H9 (cell line): ENCODE measurements at regions not wholly inside any gene's neighbourhood (a gene's known extent, or its start where the extent isn't known, plus 50 kb on each side); places are given as distances from the start of the nearest gene placed in this dataset.

Source experiments
- DNase-seq: peaks from one replicate; pipeline ENCODE4 v3.0.0-alpha.2; 2017
- H2AFZ ChIP-seq: one replicate; pipeline ENCODE4 v1.6.1; 2013; ENCODE audit warnings: mild to moderate bottlenecking, low read length, control low read depth, moderate library complexity
- H2AK5ac ChIP-seq: 2 replicates; pipeline ENCODE4 v1.6.1; 2013; ENCODE audit warnings: low read length, control low read depth, mixed read lengths; ENCODE audit not compliant: insufficient read length
- H2BK120ac ChIP-seq: one replicate; pipeline ENCODE4 v1.6.1; 2013; ENCODE audit warnings: low read depth, mild to moderate bottlenecking, low read length, control low read depth, inconsistent platforms; ENCODE audit not compliant: poor library complexity, severe bottlenecking
- H2BK12ac ChIP-seq: 2 replicates; pipeline ENCODE4 v1.6.1; 2013; ENCODE audit warnings: low read length, control low read depth, mixed read lengths, low read depth; ENCODE audit not compliant: insufficient read length
- H2BK15ac ChIP-seq: 2 replicates; pipeline ENCODE4 v1.6.1; 2013; ENCODE audit warnings: low read depth, low read length, control low read depth
- H2BK20ac ChIP-seq: one replicate; pipeline ENCODE4 v1.6.1; 2013; ENCODE audit warnings: low read depth, mild to moderate bottlenecking, low read length, control low read depth, inconsistent platforms; ENCODE audit not compliant: poor library complexity, severe bottlenecking
- H2BK5ac ChIP-seq: 2 replicates; pipeline ENCODE4 v1.6.1; 2013; ENCODE audit warnings: low read length, control low read depth, mixed read lengths; ENCODE audit not compliant: insufficient read length
- H3K14ac ChIP-seq: 2 replicates; pipeline ENCODE4 v1.6.1; 2013; ENCODE audit warnings: low read length, control low read depth; ENCODE audit not compliant: insufficient read depth
- H3K18ac ChIP-seq: 2 replicates; pipeline ENCODE4 v1.6.1; 2013; ENCODE audit warnings: low read depth, mild to moderate bottlenecking, mixed read lengths, low read length, control low read depth; ENCODE audit not compliant: insufficient read length
- H3K23ac ChIP-seq: 2 replicates; pipeline ENCODE4 v1.6.1; 2013; ENCODE audit warnings: low read length, control low read depth, mixed read lengths, low read depth; ENCODE audit not compliant: insufficient read length
- H3K23me2 ChIP-seq: 2 replicates; pipeline ENCODE4 v1.6.1; 2013; ENCODE audit warnings: low read depth, mild to moderate bottlenecking, mixed read lengths, low read length, control low read depth; ENCODE audit not compliant: insufficient read length, poor library complexity, severe bottlenecking
- H3K27ac ChIP-seq: 2 replicates; pipeline ENCODE4 v1.5.1; 2013; ENCODE audit warnings: low read length, control low read depth, mixed read lengths, low read depth; ENCODE audit not compliant: insufficient read length
- H3K27me3 ChIP-seq: 2 replicates; pipeline ENCODE4 v1.6.1; 2013; ENCODE audit warnings: low read length, control low read depth, inconsistent platforms; ENCODE audit not compliant: insufficient read depth
- H3K4ac ChIP-seq: 2 replicates; pipeline ENCODE4 v1.6.1; 2013; ENCODE audit warnings: low read depth, mild to moderate bottlenecking, control low read depth, inconsistent platforms, low read length, moderate library complexity
- H3K4me1 ChIP-seq: 2 replicates; pipeline ENCODE4 v1.6.1; 2013; ENCODE audit warnings: low read length, control low read depth, inconsistent platforms; ENCODE audit not compliant: insufficient read depth
- H3K4me2 ChIP-seq: 2 replicates; pipeline ENCODE4 v1.6.1; 2013; ENCODE audit warnings: low read length, control low read depth, mixed read lengths; ENCODE audit not compliant: insufficient read length, insufficient read depth
- H3K56ac ChIP-seq: 2 replicates; pipeline ENCODE4 v1.6.1; 2013; ENCODE audit warnings: low read depth, mild to moderate bottlenecking, mixed read lengths, low read length, control low read depth; ENCODE audit not compliant: insufficient read length
- H3K79me1 ChIP-seq: 2 replicates; pipeline ENCODE4 v1.6.1; 2013; ENCODE audit warnings: low read depth, mild to moderate bottlenecking, moderate library complexity, low read length, control low read depth, inconsistent platforms; ENCODE audit not compliant: insufficient read depth, poor library complexity, severe bottlenecking
- H3K79me2 ChIP-seq: 2 replicates; pipeline ENCODE4 v1.6.1; 2013; ENCODE audit warnings: low read length, control low read depth, inconsistent platforms; ENCODE audit not compliant: insufficient read depth
- H3K9ac ChIP-seq: 2 replicates; pipeline ENCODE4 v1.6.1; 2013; ENCODE audit warnings: low read length, control low read depth, mixed read lengths; ENCODE audit not compliant: insufficient read length; ENCODE audit errors: extremely low read depth
- H3K9me3 ChIP-seq: one replicate; pipeline ENCODE4 v1.6.1; 2013; ENCODE audit warnings: low read depth, low read length, inconsistent platforms; ENCODE audit not compliant: control insufficient read depth
- H3T11ph ChIP-seq: one replicate; pipeline ENCODE4 v1.6.1; 2013; ENCODE audit warnings: mild to moderate bottlenecking, low read length, control low read depth, inconsistent platforms
- H4K20me1 ChIP-seq: one replicate; pipeline ENCODE4 v1.6.1; 2013; ENCODE audit not compliant: control insufficient read depth, insufficient read length, insufficient read depth
- H4K5ac ChIP-seq: 2 replicates; pipeline ENCODE4 v1.6.1; 2013; ENCODE audit warnings: low read depth, mild to moderate bottlenecking, mixed read lengths, low read length, control low read depth; ENCODE audit not compliant: insufficient read length
- H4K8ac ChIP-seq: replicated peaks from 2 replicates; pipeline ENCODE4 v1.6.1; 2013; ENCODE audit warnings: low read length, control low read depth, mixed read lengths, low read depth; ENCODE audit not compliant: insufficient read length
- H4K91ac ChIP-seq: 2 replicates; pipeline ENCODE4 v1.6.1; 2013; ENCODE audit warnings: low read depth, mild to moderate bottlenecking, moderate library complexity, mixed read lengths, low read length, control low read depth; ENCODE audit not compliant: insufficient read length
- H3K27ac Mint-ChIP-seq, 3 experiments: 2 replicates in 2 of 3; 3 replicates in 1 of 3; pipeline ENCODE4 v1.8.0; 2020 to 2021; ENCODE audit warnings: mixed read lengths in 3 of 3, mild to moderate bottlenecking in 1 of 3, moderate library complexity in 1 of 3
- H3K27me3 Mint-ChIP-seq: 2 replicates; pipeline ENCODE4 v1.8.0; 2021; ENCODE audit warnings: low read depth, mild to moderate bottlenecking, moderate library complexity, mixed read lengths
- H3K36me3 Mint-ChIP-seq, 3 experiments: 2 replicates in 2 of 3; 3 replicates in 1 of 3; pipeline ENCODE4 v1.8.0; 2020 to 2021; ENCODE audit warnings: low read depth in 3 of 3, mixed read lengths in 3 of 3; ENCODE audit not compliant: insufficient read depth in 1 of 3
- H3K4me1 Mint-ChIP-seq, 2 experiments: 2 replicates each; pipeline ENCODE4 v1.8.0; 2020; ENCODE audit warnings: mixed read lengths in 2 of 2
- H3K4me3 Mint-ChIP-seq, 2 experiments: 2 replicates in 1 of 2; 3 replicates in 1 of 2; pipeline ENCODE4 v1.8.0; 2020 to 2021; ENCODE audit warnings: mild to moderate bottlenecking in 2 of 2, mixed read lengths in 2 of 2, moderate library complexity in 1 of 2
- H3K9me3 Mint-ChIP-seq, 2 experiments: 2 replicates in 1 of 2; 3 replicates in 1 of 2; pipeline ENCODE4 v1.8.0; 2020; ENCODE audit warnings: mild to moderate bottlenecking in 2 of 2, mixed read lengths in 2 of 2, moderate library complexity in 1 of 2
- CTCF ChIP-seq: fragments of 200-600 bp; sonication (generic); conservative IDR thresholded peaks from 3 replicates; pipeline ENCODE4 v1.8.0; 2021; ENCODE audit warnings: antibody characterized with exemption, mild to moderate bottlenecking
- WGBS: extraction: QIAGEN DNeasy Blood & Tissue Kit; methylation state at CpG from one replicate; pipeline ENCODE4 v1.1.7; 2013; ENCODE audit warnings: missing lambda C conversion rate, low lambda C conversion rate, mixed read lengths; ENCODE audit not compliant: insufficient read length; ENCODE audit errors: extremely low coverage; 5-methylcytosine and 5-hydroxymethylcytosine counted together

- no peak overlapping the region for H3K18ac ChIP-seq
- H2BK120ac ChIP-seq, result no peak overlapping the region
- no peak overlapping the region for H3K9ac ChIP-seq
- H4K5ac ChIP-seq, result no peak overlapping the region
- no peaks in the 10 kb centered on the region for H3K79me2 ChIP-seq
- no peak overlapping the region for H4K8ac ChIP-seq
- H3K23ac ChIP-seq, result no peak overlapping the region
- no peaks in the 10 kb centered on the region for H3K23me2 ChIP-seq
- no peak overlapping the region for H3K4me2 ChIP-seq
- H3K4me1 ChIP-seq, result no peaks in the 10 kb centered on the region
- no peak overlapping the region for H3K14ac ChIP-seq
- H3K9me3 ChIP-seq, result no peaks in the 10 kb centered on the region
- H3K27me3 ChIP-seq, result no peaks in the 10 kb centered on the region
- H3K4ac ChIP-seq, result no peak overlapping the region
- H3K56ac ChIP-seq, result no peak overlapping the region
- no peak overlapping the region for H3K27ac Mint-ChIP-seq
- peaks cover 0 to 3% of the 10 kb centered on the region in 2 experiments; a peak in 1 of 5 replicates for H3K9me3 Mint-ChIP-seq
- H4K91ac ChIP-seq, result no peak overlapping the region
- no peak overlapping the region for H3K27ac ChIP-seq
- H2BK20ac ChIP-seq, result no peak overlapping the region
- DNase-seq, result no peak
- no peaks in the 10 kb centered on the region for H3K79me1 ChIP-seq
- no peaks in the 10 kb centered on the region for H4K20me1 ChIP-seq
- no peak overlapping the region for H2AFZ ChIP-seq
- no peaks in the 10 kb centered on the region; a peak in 1 of 7 replicates for H3K36me3 Mint-ChIP-seq
- TF ChIP-seq CTCF, result no peak
- no CpG with 5 or more reads among the region's 19 CpGs for WGBS
- no peak overlapping the region for H2AK5ac ChIP-seq
- no peak overlapping the region for H3T11ph ChIP-seq
- no peak overlapping the region for H3K4me3 Mint-ChIP-seq
- peaks cover 13% of the 10 kb centered on the region for H3K27me3 Mint-ChIP-seq
- H3K4me1 Mint-ChIP-seq, result no peaks in the 10 kb centered on the region
- no peak overlapping the region for H2BK15ac ChIP-seq
- no peak overlapping the region for H2BK12ac ChIP-seq
- no peak overlapping the region for H2BK5ac ChIP-seq
Measured at GRCh38 chr12:118649765-118650585, 273.6 kb downstream of the SUDS3 start.
